ENCODE measurements at regions not wholly inside any gene's neighbourhood (a gene's known extent, or its start where the extent isn't known, plus 50 kb on each side); places are given as distances from the start of the nearest gene placed in this dataset.
"Not testable (repeated sequence)": the region's sequence is repeated elsewhere in the genome, so short reads cannot be mapped to it uniquely, and the experiment has no call there.

- no peak for DNase-seq (ENCODE audit: extremely low read depth, low read depth, low spot score)
Measured at GRCh38 chr13:88377852-88378251, 706.7 kb downstream of the SLITRK5 start.

DNA sequence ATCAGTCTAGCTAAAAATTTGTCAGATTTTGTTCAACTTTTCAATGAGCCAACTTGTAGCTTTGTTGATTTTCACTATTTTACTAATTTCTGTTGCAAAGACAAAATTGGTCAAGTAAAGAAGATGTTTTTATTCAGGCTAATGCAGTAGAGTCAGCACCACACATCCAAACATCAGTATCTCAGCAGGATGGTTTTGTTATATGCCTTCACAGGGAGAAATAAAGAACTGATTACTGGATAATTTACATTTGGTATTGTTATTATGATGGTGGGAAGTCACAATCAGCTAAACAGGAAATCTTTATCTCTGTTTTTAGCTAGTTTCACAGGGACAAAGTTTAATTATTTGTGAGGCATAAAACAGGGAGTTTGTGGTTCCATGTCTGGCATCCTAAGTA is 713.4 kb downstream of the SLITRK5 start:
- no peak for DNase-seq (ENCODE audit: extremely low read depth, low read depth, low spot score)

GRCh38 chr13:88395804-88396203 is 724.6 kb downstream of the SLITRK5 start:
- DNase-seq (ENCODE audit: extremely low read depth, low read depth, low spot score) = no peak

DNA sequence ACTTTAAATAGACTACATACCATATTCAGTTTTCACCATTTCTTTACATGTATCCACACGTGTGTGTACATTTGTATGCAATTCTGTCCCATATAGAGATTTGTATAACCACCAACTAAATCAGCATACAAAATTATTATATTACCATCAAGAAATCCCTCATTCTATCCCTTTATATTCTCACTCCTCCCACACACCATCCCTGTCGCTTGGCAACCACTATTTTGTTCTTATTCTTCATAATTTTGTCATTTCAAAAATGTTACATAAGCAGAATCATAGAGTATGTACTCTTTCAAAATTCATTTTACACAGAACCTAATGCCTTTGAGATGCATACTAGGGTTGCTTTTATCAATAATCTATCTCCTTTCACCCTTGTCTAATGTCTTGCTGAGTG is 740.5 kb downstream of the SLITRK5 start:
- no peak for DNase-seq (ENCODE audit: extremely low read depth, low read depth, low spot score)

DNA sequence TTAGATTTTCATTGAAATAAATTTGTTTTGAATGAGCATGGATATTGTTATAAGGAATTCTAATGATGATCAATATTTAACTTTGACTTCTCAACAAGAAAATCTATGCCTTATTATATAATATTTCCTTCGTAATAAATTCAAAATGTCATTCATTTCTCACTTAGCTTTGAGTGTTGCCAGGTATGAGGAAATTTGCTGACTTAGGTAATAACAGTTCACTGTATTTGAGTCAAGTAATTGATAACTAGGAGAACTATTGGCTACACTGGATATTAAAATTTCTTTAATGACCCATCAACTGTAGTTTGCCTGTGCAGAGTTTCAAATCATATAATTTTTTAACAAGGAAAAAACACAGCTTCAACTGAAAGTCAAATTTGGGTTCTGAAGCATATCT is 746.6 kb downstream of the SLITRK5 start:
- DNase-seq (ENCODE audit: extremely low read depth, low read depth, low spot score) = no peak

DNA sequence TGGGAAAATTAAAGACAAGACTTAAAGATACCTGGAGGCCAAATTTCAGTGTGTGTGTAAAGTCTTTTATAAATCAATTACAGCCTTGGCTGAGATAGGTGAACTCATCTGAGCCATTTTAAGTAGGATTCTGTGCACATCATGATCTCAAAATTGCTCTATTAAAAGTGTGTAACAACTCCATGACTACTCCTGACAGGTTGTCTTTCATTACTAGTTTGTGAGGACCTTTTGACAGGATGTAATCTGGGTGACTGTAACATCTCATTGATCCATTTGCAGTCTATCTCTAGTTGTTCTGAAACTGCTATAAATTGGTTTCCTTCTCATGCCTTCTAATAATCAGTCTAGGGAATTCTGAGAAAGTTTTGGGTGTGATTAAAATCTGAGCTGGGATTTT is 753.3 kb downstream of the SLITRK5 start:
- no peak for DNase-seq (ENCODE audit: extremely low read depth, low read depth, low spot score)

- no peak for DNase-seq (ENCODE audit: extremely low read depth, low read depth, low spot score)
Measured at GRCh38 chr13:88426661-88427060, 755.5 kb downstream of the SLITRK5 start.

DNA sequence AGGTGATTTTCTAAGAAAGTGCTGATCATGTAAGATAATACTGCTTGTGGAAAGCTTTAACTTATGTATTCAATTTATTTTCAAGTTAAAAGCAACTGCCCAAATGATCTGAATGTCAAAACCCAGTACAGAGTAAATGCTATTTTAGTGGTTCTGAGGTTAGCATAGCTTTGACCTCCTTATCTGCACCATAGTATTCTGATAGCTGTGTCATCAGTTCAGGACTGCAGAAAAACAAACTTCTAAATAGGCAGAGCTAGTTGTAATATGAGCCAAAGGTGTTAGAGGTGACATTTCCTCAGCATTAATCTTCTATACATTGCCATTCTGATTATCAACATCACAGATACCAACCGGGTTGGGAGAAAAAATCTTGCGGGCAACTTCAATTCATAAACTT is 758.7 kb downstream of the SLITRK5 start:
- no peak for DNase-seq (ENCODE audit: extremely low read depth, low read depth, low spot score)

- no peak for DNase-seq (ENCODE audit: extremely low read depth, low read depth, low spot score)
Measured at GRCh38 chr13:88434953-88435352, 763.8 kb downstream of the SLITRK5 start.

GRCh38 chr13:88436974-88437373 is 765.8 kb downstream of the SLITRK5 start:
- DNase-seq (ENCODE audit: extremely low read depth, low read depth, low spot score) = no peak

- DNase-seq (ENCODE audit: extremely low read depth, low read depth, low spot score) = no peak
Measured at GRCh38 chr13:88450515-88450914, 779.3 kb downstream of the SLITRK5 start.

DNA sequence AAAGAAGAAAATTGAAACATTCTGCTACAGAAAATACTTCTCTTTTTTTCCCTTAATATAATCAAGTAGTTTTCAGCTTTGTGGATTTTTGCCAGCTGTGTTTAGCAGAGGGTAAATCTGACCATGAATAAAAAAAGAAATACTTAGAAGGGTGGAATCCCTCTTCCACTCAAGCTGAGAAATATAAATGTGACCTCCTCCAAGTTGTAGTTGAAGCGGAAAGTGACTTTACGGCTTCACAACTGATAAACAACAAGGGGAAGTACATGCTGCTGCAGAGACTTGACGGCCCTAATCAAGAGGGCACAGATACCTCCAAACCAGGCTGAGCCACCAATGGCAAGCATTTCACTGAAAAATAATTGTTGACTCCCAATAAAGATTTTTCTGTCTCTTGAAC is 785.0 kb downstream of the SLITRK5 start:
- DNase-seq (ENCODE audit: extremely low read depth, low read depth, low spot score) = no peak

GRCh38 chr13:88459331-88459730 is 788.2 kb downstream of the SLITRK5 start:
- no peak for DNase-seq (ENCODE audit: extremely low read depth, low read depth, low spot score)

- DNase-seq (ENCODE audit: extremely low read depth, low read depth, low spot score) = no peak
Measured at GRCh38 chr13:88461272-88462009, 790.3 kb downstream of the SLITRK5 start.

- no peak for DNase-seq (ENCODE audit: extremely low read depth, low read depth, low spot score)
Measured at GRCh38 chr13:88464851-88465250, 793.7 kb downstream of the SLITRK5 start.

DNA sequence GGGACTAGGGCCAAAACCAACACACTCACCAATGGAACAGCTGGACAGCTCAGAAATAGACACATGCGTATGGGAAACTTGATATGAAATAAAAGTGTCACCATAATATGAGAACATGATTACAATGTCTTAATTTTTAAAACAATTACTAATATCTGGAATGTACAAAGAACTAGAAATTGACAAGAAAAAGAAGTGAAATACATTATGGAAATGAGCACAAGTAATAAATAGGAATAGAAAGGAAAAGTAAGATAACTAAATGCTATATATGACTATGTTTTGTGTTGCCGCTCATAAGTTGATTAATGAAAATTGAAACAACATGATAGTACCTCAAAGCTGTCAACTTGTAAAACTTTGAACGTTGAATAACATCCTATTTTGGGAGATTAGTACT is 801.1 kb downstream of the SLITRK5 start:
- no peak for DNase-seq (ENCODE audit: extremely low read depth, low read depth, low spot score)

- no peak for DNase-seq (ENCODE audit: extremely low read depth, low read depth, low spot score)
Measured at GRCh38 chr13:88483202-88483601, 812.0 kb downstream of the SLITRK5 start.

- DNase-seq (ENCODE audit: extremely low read depth, low read depth, low spot score) = no peak
Measured at GRCh38 chr13:88507909-88508308, 836.7 kb downstream of the SLITRK5 start.

DNA sequence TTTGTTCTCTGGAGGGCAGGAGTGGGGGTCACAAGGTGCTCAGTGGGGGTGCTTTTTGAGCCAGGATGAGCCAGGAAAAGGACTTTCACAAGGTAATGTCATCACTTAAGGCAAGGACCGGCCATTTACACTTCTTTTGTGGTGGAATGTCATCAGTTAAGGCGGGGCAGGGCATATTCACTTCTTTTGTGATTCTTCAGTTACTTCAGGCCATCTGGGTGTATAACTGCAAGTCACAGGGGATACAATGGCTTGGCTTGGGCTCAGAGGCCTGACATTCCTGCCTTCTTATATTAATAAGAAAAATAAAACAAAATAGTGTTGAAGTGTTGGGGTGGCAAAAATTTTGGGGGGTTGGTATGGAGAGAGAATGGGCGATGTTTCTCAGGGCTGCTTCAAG is 841.8 kb downstream of the SLITRK5 start:
- not testable (repeated sequence) for DNase-seq (ENCODE audit: extremely low read depth, low read depth, low spot score)

DNA sequence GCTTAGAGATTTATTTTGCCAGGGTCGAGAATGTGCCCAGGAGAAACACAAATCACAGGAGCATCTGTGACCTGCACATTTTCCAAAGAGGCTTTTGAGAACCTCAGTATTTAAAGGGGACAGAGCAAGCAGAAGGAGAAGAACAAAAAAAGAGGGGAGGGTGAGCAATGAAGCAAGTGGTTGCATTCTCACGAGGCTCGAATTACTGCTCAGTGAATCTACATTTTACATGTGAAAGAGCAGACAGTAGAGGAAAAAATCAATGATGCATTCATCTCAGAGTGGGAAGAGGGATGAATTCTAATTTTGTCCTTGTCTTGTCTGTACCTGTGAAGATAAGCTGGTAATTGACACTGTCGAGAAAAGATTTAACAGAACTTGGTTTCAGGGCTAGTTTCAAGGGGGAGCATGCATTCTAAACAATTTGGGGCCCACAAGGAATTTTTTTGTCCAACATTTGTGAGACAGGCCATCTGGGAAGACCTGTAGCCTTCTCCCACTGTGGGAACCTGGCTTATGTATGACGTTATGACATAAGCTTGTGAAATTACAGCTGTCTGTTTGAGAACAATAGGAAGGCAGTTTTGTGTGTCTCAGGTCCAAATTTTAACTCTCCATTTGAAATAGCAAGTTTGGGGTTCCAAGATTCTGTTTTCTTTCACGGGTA is 855.1 kb downstream of the SLITRK5 start:
- DNase-seq (ENCODE audit: extremely low read depth, low read depth, low spot score) = no peak

GRCh38 chr13:88526853-88527215 is 855.7 kb downstream of the SLITRK5 start:
- no peak for DNase-seq (ENCODE audit: extremely low read depth, low read depth, low spot score)

GRCh38 chr13:88541994-88542393 is 870.8 kb downstream of the SLITRK5 start:
- no peak for DNase-seq (ENCODE audit: extremely low read depth, low read depth, low spot score)

DNA sequence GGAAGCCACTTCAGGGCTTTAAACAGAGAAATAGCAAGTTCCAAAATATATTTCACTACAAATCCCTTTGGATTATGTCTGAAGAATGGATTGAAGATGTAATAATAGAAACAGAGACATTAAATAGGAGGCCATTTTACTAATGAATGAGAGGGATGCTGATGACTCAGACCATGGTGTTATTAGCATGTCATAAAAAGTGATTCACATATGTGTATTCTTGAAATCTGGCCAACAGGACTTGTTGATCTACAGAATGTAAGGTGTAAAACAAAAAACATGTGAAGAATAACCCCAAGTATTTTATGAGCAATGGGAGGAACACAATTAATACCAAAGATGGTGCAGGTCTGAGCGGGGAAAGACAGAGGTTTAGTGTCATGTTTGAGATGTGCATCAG is 873.7 kb downstream of the SLITRK5 start:
- no peak for DNase-seq (ENCODE audit: extremely low read depth, low read depth, low spot score)

Measured in glomerular endothelial cell (primary cell).